WTC11 (cell line): ENCODE measurements at regions not wholly inside any gene's neighbourhood (a gene's known extent, or its start where the extent isn't known, plus 50 kb on each side); places are given as distances from the start of the nearest gene placed in this dataset.

ENCODE experiments used
- FOXJ3 ChIP-seq: sonication (generic); formaldehyde crosslinking; IDR thresholded peaks from 2 replicates; pipeline ENCODE4 v1.9.0; 2021; ENCODE audit warnings: missing genetic modification reagents, mild to moderate bottlenecking, borderline replicate concordance
- GABPB1 ChIP-seq: sonication (generic); formaldehyde crosslinking; IDR thresholded peaks from 2 replicates; pipeline ENCODE4 v1.8.1; 2023; ENCODE audit warnings: mild to moderate bottlenecking, missing genetic modification reagents
- NR2C2 ChIP-seq: sonication (generic); formaldehyde crosslinking; IDR thresholded peaks from 2 replicates; pipeline ENCODE4 v1.8.0; 2022; ENCODE audit warnings: mild to moderate bottlenecking, missing genetic modification reagents
- NR3C1 ChIP-seq: sonication (generic); formaldehyde crosslinking; conservative IDR thresholded peaks from 2 replicates; pipeline ENCODE4 v1.8.1; 2023; ENCODE audit warnings: low read depth, mild to moderate bottlenecking, missing genetic modification reagents
- ZNF121 ChIP-seq: sonication (generic); formaldehyde crosslinking; IDR thresholded peaks from 2 replicates; pipeline ENCODE4 v1.8.0; 2023; ENCODE audit warnings: missing genetic modification reagents
- ZNF138 ChIP-seq: sonication (generic); formaldehyde crosslinking; conservative IDR thresholded peaks from 2 replicates; pipeline ENCODE4 v1.8.1; 2022; ENCODE audit warnings: mild to moderate bottlenecking, moderate library complexity, missing genetic modification reagents
- TF ChIP-seq, protein P1 (sequence below): fragments of 200-600 bp; IDR thresholded peaks from 2 replicates; pipeline ENCODE4 v1.8.0; 2022; ENCODE audit warnings: antibody characterized with exemption
- TF ChIP-seq, protein P2 (sequence below): sonication (generic); formaldehyde crosslinking; IDR thresholded peaks from 2 replicates; pipeline ENCODE4 v1.8.0; 2022; ENCODE audit warnings: mild to moderate bottlenecking, missing genetic modification reagents
- TF ChIP-seq, protein P3 (sequence below): sonication (generic); formaldehyde crosslinking; conservative IDR thresholded peaks from 2 replicates; pipeline ENCODE4 v1.8.1; 2022; ENCODE audit warnings: mild to moderate bottlenecking, missing genetic modification reagents
- TF ChIP-seq, protein P4 (sequence below): sonication (generic); formaldehyde crosslinking; IDR thresholded peaks from 2 replicates; pipeline ENCODE4 v1.8.0; 2022; ENCODE audit warnings: mild to moderate bottlenecking, missing genetic modification reagents
- TF ChIP-seq, protein P5 (sequence below): sonication (generic); formaldehyde crosslinking; IDR thresholded peaks from 2 replicates; pipeline ENCODE4 v1.8.1; 2022; ENCODE audit warnings: low read depth, missing genetic modification reagents, borderline replicate concordance
- TF ChIP-seq, protein P6 (sequence below): sonication (generic); formaldehyde crosslinking; IDR thresholded peaks from 2 replicates; pipeline ENCODE4 v1.8.1; 2022; ENCODE audit warnings: missing genetic modification reagents, borderline replicate concordance
- TF ChIP-seq, protein P7 (sequence below): sonication (generic); formaldehyde crosslinking; conservative IDR thresholded peaks from 2 replicates; pipeline ENCODE4 v1.8.1; 2023; ENCODE audit warnings: mild to moderate bottlenecking, low read depth, missing genetic modification reagents, moderate library complexity

DNA sequence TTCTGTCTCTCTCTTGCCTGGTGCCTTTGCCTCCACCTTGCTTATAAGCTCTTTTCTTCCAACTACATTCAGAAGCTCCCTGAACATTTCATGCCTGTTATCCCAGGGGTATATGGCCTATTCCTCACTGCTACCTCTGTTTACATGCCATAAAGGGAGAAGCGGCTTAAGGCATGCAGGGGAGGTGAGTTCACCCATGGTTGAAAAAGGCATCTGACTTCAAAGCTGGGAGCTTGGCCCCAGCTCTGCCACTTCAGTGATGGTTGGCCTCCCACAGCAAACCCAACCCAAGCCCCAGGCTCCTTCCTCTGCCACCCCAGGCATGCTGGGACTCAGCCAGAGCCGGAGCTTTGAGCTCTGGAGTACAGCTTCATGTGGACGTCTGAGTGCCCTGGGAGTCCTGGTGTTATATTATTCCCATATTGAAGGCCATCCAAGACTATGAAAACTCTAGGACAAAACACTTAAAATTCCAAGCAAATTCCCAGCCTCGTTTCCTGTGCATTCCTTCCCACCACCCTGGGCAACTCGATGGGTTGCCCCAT is 468.6 kb upstream of the ZMIZ1 start:
- TF ChIP-seq NR2C2 (CRISPR knock-in tag) (no peak), GABPB1 (CRISPR knock-in tag) (no peak), FOXJ3 (no peak), ZNF138 (CRISPR knock-in tag) (no peak), NR3C1 (CRISPR knock-in tag) (no peak), ZNF121 (CRISPR knock-in tag) (no peak)
- TF ChIP-seq, protein P1, sequence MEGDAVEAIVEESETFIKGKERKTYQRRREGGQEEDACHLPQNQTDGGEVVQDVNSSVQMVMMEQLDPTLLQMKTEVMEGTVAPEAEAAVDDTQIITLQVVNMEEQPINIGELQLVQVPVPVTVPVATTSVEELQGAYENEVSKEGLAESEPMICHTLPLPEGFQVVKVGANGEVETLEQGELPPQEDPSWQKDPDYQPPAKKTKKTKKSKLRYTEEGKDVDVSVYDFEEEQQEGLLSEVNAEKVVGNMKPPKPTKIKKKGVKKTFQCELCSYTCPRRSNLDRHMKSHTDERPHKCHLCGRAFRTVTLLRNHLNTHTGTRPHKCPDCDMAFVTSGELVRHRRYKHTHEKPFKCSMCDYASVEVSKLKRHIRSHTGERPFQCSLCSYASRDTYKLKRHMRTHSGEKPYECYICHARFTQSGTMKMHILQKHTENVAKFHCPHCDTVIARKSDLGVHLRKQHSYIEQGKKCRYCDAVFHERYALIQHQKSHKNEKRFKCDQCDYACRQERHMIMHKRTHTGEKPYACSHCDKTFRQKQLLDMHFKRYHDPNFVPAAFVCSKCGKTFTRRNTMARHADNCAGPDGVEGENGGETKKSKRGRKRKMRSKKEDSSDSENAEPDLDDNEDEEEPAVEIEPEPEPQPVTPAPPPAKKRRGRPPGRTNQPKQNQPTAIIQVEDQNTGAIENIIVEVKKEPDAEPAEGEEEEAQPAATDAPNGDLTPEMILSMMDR = no peak
- TF ChIP-seq, protein P2, sequence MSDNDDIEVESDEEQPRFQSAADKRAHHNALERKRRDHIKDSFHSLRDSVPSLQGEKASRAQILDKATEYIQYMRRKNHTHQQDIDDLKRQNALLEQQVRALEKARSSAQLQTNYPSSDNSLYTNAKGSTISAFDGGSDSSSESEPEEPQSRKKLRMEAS (CRISPR knock-in tag) = no peak
- TF ChIP-seq, protein P3, sequence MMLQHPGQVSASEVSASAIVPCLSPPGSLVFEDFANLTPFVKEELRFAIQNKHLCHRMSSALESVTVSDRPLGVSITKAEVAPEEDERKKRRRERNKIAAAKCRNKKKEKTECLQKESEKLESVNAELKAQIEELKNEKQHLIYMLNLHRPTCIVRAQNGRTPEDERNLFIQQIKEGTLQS = no peak
- TF ChIP-seq, protein P4, sequence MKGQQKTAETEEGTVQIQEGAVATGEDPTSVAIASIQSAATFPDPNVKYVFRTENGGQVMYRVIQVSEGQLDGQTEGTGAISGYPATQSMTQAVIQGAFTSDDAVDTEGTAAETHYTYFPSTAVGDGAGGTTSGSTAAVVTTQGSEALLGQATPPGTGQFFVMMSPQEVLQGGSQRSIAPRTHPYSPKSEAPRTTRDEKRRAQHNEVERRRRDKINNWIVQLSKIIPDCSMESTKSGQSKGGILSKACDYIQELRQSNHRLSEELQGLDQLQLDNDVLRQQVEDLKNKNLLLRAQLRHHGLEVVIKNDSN = no peak
- TF ChIP-seq, protein P5, sequence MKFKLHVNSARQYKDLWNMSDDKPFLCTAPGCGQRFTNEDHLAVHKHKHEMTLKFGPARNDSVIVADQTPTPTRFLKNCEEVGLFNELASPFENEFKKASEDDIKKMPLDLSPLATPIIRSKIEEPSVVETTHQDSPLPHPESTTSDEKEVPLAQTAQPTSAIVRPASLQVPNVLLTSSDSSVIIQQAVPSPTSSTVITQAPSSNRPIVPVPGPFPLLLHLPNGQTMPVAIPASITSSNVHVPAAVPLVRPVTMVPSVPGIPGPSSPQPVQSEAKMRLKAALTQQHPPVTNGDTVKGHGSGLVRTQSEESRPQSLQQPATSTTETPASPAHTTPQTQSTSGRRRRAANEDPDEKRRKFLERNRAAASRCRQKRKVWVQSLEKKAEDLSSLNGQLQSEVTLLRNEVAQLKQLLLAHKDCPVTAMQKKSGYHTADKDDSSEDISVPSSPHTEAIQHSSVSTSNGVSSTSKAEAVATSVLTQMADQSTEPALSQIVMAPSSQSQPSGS (CRISPR knock-in tag) = no peak
- TF ChIP-seq, protein P6, sequence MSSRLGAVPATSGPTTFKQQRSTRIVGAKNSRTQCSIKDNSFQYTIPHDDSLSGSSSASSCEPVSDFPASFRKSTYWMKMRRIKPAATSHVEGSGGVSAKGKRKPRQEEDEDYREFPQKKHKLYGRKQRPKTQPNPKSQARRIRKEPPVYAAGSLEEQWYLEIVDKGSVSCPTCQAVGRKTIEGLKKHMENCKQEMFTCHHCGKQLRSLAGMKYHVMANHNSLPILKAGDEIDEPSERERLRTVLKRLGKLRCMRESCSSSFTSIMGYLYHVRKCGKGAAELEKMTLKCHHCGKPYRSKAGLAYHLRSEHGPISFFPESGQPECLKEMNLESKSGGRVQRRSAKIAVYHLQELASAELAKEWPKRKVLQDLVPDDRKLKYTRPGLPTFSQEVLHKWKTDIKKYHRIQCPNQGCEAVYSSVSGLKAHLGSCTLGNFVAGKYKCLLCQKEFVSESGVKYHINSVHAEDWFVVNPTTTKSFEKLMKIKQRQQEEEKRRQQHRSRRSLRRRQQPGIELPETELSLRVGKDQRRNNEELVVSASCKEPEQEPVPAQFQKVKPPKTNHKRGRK = no peak
- TF ChIP-seq, protein P7, sequence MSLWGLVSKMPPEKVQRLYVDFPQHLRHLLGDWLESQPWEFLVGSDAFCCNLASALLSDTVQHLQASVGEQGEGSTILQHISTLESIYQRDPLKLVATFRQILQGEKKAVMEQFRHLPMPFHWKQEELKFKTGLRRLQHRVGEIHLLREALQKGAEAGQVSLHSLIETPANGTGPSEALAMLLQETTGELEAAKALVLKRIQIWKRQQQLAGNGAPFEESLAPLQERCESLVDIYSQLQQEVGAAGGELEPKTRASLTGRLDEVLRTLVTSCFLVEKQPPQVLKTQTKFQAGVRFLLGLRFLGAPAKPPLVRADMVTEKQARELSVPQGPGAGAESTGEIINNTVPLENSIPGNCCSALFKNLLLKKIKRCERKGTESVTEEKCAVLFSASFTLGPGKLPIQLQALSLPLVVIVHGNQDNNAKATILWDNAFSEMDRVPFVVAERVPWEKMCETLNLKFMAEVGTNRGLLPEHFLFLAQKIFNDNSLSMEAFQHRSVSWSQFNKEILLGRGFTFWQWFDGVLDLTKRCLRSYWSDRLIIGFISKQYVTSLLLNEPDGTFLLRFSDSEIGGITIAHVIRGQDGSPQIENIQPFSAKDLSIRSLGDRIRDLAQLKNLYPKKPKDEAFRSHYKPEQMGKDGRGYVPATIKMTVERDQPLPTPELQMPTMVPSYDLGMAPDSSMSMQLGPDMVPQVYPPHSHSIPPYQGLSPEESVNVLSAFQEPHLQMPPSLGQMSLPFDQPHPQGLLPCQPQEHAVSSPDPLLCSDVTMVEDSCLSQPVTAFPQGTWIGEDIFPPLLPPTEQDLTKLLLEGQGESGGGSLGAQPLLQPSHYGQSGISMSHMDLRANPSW (CRISPR knock-in tag) = no peak
